ENCODE measurements at regions not wholly inside any gene's neighbourhood (a gene's known extent, or its start where the extent isn't known, plus 50 kb on each side); places are given as distances from the start of the nearest gene placed in this dataset.

- TF ChIP-seq CTCF (conservative IDR thresholded peaks at IDR 0.05; ENCODE audit: low read depth, low read length), result no peak
- no peak for TF ChIP-seq EZH2 (IDR thresholded peaks at IDR 0.05; ENCODE audit: borderline replicate concordance, low read depth, low read length, poor library complexity, severe bottlenecking)
Measured at GRCh38 chr13:107574517-107575210, 640.7 kb downstream of the LIG4 start.

All from A673 (cell line).